ENCODE measurements at regions not wholly inside any gene's neighbourhood (a gene's known extent, or its start where the extent isn't known, plus 50 kb on each side); places are given as distances from the start of the nearest gene placed in this dataset.
A peak's percentile ranks its signal among the peaks of the same experiment; 100 is the strongest.

DNA sequence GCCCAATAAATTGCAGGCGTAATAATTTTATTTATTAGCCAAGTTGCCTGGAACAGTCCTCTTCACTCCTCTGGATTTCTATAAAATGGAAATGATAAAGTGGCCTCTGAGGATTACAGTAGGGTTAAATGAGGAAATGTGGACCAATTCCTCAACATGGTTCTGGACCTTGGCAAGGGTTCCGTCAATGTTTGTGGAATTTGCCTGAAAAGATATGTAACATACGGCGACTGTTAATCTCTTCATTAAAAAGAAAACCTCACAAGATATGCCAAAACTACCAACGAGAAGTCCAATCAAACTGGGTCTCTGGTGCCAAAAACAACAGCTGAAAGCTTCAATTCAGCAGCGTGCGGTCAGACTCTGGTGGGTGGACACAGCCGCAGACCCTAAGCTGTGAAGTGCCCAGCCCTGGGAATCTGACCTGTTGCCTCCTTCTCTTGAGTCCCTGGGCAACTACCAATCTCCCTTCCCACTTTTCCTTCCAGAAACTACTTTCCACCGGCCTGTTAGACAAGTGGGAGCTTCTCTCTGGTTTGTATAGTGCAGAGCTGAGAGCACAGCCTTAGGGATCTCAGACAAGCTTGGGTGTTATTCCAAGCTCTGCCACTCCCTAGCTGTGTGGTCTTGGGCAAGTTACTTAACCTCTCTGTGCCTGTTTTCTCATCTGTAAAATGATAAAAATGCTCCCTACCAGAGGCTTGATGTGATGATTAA, 190.5 kb upstream of the GSC start:
- DNase-seq (ENCODE audit: low spot score), result no peak

DNA sequence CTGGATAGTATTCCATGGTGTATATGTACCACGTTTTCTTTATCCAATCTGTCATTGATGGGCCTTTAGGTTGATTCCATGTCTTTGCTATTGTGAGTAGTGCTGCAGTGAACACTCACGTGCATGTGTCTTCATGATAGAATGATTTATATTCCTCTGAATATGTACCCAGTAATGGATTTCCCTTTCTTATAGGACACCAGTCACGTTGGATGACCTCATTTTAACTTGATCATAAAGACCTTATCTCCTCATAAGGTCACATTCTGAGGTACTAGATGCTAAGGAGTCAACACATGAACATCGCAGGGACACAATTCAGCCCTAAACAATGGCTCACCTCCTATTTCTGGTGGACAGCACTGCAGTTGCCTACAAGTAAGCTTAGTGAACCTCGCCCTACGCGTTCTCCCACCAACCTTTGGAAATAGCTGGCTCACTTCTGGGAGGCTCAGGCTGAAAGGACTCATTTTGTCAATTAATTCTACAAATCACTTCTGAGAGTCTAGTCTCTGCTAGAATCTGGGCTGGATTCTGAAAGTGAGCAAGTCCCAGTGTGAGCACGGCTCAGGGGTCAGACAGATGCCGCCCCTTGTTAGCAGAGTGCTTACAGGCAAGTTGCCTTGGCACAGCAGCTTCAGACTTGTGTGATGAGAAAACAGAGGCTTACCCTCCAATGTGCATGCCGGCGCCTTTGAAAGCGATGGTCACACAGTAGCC, 183.8 kb upstream of the GSC start:
- DNase-seq (ENCODE audit: low spot score), result no peak

DNA sequence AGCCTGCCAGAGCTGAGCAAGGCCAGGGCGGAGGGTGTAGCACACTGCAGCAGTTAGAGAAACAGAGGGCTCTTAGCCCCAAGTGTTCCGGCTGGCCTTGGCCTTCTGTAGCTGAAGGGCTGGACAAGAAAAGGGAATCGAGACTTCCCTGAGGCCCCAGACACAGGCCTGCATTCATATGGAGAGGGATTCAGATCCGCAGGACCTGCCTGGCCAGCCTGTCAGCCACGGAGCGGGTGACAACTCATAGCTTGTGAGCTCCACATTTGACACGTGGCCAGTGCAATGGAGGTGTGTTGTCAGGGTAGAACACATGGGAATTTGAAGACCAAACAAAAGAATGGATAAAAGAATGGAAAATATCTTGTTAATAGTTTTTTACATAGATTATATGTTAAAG, 182.2 kb upstream of the GSC start:
- no peak for DNase-seq (ENCODE audit: low spot score)

DNA sequence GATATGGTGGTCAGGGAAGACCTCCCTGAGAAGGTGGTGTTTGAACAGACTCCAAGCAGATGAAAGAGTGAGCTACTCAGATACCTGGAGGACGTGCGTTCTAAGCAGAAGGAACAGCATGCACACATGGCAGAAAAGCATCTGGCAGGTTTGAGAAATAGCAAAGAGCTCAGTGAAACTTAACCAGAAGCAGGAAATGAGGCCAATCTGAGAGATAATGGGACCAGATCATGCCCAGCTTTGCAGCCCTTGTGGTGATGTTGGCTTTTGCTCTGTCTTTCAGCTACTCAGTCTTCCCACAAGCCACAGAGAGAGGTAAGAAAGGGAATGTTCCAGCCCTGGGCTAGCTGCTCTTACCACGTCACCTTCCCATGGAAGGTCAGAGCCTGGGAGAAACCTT, 176.3 kb upstream of the GSC start:
- DNase-seq (ENCODE audit: low spot score), result peak; percentile 46

DNA sequence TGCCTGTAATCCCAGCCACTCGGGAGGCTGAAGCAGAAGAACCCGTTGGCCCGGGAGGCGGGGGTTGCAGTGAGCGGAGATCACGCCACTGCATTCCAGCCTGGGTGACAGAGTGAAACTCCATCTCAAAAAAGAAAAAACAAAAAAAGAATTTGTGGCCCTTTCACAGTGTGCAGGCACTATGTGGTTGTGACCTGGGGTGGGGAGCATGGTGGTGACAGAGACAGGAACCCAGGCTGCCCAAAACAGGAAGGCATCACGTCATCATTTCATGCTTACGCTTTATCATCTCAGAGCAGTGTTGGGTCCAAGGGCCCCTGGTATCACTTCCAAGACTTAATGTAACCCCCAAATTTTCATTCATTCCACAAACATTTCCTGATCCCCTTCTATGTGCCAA, 175.7 kb upstream of the GSC start:
- DNase-seq (ENCODE audit: low spot score), result no peak

DNA sequence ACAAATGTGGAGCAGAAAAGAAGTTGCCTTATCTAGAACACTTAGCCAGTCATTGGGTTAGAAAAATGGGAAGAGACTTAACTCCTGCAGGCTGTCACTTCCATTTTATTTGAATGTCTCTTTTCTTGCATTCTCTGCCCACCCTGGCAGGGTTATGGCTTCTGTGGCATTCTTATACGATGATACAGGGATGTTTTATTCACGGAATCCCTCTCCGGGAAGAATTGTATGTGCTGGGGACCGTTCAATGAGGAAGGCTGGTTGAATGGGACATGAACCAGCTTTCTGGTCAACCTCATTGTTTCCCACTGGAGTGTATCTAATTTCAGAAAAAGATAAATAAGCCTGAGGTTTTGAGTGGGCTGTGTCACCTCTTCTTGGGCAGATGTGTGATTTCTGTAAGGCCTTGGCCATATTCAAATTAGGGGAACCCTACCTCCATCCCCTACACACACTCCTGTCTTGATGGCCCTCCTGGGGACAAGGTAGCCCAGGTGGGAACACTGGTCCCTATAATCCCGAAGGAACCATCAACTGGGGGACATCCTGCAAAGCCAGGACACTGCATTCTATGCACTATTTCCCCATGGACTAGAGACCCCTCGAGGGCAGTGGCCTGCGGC, 174.8 kb upstream of the GSC start:
- DNase-seq (ENCODE audit: low spot score), result no peak

DNA sequence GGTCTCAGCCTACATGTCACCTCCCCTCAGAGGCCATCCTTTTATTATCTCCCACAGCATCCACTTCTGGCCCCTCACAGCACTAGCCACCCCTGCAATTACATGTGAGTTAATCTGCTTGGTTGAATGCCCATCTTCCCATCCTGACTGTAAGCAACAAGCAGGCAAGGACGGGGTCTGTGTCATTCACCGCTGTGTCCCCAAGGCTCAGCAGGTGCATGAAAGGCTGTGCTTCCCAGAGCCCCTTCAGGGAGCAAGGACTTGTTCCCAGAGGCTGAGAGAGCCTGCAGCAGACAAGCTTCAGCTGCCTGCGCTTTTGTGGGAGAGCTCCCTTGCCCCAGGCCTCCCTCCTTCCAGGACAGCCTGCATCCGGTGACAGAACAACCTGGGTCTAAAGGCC, 172.7 kb upstream of the GSC start:
- no peak for DNase-seq (ENCODE audit: low spot score)

DNA sequence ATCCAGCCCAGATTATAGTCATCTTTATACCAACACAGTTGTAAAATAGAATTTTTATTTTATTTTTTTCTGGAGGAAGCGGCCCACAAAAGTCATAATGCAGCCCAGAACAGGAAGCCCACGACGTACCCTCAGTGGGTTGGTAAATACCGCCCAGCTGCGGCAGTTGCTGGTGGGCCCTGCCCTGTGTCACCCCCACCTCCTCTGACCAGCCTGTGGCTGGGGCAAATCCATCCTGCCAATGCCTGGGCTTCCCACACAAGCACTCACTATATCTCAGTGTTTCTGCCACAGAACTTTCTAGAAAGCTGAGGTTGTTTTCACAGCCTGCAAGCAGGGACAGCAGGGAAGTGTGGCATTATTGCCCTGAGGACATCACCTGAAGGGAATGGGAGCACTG, 171.4 kb upstream of the GSC start:
- DNase-seq (ENCODE audit: low spot score), result no peak

DNA sequence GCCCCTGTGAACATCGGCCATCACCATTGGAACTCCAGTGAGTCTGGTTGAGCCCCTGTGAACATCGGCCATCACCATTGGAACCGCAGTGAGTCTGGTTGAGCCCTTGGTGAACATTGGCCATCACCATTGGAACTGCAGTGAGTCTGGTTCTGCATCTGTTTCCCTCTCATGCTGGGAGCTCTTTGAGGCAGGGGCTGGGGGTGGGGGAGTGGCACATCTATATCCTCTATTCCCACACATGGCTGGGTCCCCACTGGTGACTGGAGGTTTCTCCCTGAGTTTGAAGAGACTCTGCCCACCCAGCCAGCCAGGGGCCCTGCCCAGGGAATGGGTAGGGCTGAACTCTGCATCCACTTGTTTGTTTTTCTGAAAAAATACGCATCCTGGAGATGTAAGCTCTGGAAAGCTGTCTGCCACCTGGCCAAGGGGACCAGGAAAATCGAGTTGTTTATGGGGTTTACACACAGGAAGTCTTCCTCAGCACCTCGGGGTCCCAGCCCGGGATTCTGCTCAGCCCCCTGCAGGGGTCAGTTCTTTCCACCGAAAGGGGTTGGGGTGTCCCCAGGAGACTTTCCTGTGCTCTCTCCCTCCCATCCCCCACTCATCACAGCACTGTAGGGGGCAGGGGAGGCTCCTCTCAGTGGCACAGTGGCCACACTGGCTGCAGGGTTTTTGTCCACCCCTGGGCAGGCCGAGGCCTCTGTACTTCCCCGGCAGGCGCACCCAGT, 170.5 kb upstream of the GSC start:
- no peak for DNase-seq (ENCODE audit: low spot score)

DNA sequence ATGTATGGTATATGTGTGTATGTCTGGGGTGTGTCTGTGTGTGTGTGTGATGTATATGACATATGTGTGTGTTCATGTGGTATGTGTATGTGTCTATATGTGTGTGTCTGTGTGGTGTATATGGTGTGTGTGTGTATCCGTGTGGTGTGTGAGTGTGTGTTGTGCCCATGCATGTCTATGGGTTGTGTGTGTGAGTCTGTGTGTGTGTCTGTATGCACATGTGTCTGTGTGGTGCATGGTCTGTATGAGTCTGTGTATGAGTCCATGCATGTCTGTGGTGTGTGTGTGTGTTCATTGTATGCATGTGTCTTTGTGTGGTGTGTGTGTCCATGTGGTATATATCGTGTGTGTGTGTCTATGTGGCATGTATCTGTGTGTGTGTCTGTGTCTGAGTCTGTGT, 168.1 kb upstream of the GSC start:
- no peak for DNase-seq (ENCODE audit: low spot score)

DNA sequence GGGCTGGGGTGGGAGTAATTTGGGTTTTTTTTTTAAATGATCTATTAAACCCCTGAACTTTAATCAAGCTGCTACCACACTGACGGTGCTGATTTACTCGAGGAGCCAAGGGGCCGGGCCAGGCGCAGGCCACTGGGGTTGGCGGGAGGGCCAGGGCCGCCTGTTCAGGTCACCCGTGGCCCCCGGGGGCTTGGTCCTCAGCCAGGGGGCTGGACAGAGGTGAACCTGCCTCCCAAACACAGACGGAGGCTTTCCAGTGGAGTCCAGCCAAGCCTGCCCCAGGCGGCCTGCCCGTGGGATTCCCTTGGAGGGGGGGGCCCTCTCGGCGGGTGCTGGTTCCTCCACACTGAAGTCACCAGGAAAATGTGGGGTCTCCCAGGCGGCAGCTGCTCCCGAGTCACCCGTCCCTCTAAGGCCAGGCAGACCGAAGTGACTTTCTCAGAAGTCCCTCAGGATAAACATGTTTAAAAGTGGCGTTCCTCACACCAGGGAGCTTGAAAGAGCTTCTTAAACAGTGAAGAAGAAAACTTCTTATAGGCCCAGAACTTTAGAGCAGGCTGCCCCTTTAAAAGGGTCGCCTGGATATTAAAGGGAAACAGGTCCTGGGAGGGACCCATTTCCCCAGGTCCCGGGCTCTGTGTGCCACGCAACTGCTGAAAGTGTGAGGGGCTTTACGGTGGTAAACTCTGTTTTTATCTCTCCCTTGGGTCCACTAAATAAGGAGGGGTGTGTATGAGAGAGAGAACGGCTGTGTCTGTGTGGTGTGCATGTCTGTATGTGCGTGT, 167.2 kb upstream of the GSC start:
- DNase-seq (ENCODE audit: low spot score), result peak; percentile 59

DNA sequence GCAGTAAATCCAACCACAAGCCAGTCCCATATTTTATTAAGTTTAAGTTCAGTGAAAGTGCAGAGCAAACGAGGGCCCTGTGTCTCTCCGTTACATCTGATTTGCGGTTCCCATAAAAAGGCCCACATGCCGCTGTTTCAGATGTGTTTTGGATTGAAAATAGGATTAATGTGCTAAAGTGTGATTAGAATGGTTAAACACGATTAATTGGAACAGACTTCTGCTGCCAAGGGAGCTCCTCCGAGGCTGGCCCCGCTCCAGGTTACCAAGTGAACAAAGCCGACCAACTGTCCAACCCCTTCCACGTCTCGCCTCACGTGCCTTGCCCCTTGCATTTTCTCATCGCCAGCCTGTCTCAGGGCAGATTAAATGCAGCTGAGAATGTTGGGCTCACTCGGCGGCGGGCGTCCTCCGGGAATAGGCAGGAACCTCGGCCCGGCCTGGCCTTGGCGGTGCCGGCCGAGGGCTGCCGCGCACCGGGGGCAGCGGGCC, 166.5 kb upstream of the GSC start:
- DNase-seq (ENCODE audit: low spot score), result peak; percentile 95

DNA sequence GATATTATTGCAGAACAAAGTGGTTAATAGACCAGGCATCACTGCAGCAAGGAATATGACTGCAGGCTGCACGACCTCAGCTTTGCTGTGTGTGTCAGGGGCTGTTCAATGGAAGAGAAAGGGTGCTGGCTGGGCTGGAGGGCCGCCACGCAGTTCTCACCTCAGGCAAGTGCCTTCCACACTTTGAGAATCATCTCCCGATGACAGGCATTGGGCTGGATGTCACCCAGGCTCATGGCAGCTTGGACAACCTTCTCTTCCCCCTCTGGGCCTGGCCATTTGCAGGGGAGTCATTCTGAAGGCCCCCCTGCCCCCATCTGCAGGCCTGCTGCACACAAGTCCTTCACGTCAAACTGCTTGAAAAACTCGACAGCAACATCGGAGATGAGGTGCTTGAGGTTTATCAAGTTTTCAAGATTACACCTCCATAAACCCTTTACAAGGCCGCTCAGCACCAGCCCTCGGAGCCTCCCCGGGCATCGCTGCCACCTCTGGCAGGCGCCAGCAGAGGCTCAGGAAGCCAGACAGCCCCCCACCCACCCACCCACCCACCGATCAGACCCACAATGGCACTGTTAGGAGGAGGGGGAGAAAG, 165.9 kb upstream of the GSC start:
- DNase-seq (ENCODE audit: low spot score), result no peak

DNA sequence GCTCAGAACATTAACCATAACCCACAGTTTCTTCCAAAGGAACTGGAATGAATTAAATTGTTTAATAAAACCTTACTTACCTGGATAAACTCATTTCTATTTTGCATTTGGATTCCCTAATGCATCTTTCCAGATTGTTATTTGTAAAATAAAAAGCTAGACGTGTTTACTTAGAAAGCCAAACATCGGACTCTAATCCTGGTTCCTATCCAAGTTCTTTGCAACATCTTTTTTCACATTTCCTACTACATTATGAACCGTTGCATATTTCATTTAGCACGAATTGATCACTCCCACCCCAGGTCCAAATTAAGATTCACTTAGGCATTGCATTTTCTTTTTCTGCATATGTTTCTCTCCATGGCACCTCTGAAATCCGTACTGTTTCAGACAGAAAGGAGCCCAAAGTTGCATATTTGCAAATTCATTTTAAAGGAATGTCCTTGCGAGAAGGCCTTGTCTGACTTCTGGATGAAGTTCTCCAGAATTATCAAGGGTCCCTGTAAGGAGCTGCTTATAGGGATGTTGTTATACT, 164.4 kb upstream of the GSC start:
- peak; percentile 63 for DNase-seq (ENCODE audit: low spot score)

DNA sequence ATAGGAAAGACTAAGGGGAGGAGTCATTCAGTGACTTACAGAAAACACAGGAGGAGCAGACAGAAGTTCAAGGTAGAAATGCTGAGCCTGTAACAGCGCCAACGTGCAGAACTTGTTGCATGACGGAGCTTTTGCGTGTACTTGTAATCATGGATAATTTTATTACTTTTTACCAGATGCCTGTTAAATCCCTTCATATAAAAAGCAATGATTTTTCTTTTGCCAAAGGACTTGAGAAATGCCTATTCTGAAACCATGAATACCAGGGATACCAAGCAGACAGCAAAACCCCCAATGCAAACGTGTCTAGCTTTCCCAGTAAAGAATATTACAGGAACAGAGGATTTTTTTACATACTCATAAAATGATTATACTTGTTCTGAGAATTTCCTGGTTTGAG, 163.6 kb upstream of the GSC start:
- DNase-seq (ENCODE audit: low spot score), result peak; percentile 94

DNA sequence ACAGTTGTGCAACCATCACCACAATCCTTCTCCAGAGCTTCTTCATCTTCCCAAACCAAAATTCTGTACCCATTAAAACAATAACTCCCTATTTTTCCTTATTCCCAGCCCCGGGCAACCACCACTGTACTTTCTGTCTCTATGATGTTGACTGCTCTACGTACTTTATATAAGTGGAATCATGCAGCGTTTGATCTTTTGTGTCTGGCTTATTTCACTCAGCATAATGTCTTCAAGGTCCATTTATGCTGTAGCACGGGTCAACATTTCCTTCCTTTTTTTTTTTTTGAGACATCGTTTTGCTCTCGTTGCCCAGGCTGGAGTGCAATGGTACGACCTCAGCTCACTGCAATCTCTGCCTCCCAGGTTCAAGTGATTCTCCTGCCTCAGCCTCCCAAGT, 162.7 kb upstream of the GSC start:
- peak; percentile 83 for DNase-seq (ENCODE audit: low spot score)

DNA sequence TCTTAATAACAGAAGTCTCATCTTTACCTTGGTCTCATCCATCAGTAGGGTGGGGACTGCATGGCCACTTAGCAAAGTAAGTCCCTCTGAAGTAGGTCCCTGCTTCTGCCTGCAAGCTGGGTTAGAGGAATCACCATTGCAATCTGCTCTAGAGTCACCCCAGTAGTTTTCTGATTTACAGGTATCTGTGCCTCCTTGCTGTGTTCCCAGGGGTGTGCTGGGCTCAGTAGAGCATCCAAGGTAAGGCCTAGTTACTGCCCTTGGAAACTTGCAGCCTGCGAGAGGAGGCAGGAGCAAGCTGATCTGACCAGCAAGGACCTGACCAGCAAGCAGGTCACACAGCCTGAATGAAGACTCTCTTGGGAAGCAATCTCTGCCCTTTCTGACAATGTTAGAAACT, 160.8 kb upstream of the GSC start:
- DNase-seq (ENCODE audit: low spot score), result no peak

DNA sequence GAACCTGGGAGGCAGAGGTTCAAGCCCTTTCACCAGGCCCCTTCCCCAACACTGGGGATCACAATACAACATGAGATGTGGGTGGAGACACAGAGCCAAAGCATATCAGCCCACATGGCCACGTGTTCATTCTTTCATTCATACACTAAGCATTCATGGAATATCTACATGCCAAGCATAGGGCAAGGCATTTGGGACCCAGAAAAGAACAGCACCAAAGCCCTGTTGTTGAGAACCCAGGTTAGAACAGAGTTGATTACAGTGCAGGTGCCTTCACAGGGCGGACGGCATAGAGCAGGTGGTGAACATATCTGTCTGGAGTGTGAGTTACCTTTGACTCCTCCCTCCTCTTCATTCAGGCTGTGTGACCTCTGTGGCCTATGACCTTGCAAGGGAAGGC, 159.4 kb upstream of the GSC start:
- DNase-seq (ENCODE audit: low spot score), result no peak

DNA sequence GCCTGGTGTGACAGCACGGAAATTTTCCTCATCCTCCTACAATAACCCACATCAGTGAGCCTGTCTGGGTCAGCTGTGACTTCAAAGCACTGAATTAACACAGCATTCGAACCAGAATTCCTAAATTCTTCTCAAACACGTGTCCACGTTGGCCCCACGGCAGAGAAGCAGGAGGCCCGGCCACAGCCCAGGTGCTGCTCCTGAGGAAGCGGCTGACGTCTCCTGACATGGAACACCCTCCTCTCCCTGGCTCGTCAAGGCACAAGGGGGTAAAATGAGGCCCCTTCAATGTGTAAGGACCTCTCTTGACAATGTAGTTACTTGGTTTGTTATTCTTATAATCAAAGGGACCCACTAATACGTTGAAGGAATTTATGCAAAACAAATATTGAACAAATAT, 156.3 kb upstream of the GSC start:
- DNase-seq (ENCODE audit: low spot score), result no peak

DNA sequence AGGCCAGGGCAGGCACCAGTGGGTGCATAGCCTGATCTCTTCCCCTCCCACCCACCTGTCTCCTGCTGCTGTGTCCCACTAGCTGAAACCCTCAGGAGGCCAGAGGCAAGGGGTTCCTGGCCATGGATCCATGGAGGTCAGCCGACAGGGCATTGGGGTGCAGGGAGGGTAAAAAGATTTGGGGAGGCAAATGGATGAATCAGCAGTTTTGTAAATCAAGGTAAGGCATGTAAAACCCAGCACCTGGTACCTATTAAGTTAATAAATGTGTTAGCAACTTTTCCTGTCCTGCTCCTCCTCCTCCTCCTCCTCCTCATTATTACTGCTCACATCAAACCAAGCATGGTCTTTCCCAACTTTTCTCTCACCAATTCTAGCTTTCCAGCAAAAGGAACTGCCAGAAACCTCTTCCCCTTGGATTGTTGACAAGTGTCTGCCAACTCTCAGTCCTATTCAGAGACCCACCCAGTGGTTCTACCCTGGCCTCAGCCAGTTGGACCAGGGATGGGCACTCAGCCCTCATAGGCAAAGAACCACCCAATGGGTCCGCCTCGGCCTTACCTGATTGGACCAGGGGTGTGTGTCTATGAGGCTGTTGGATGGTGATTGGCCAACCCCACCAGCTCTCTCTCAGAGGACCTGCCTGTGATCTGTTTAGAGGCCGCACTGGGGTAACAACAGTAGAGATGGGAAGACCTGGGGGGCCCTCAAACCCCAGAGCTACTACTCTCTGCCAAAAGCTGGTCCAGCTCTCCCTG, 155.7 kb upstream of the GSC start:
- DNase-seq (ENCODE audit: low spot score), result no peak

All from umbilical cord (tissue), 1 donor.